ENCODE measurements at regions not wholly inside any gene's neighbourhood (a gene's known extent, or its start where the extent isn't known, plus 50 kb on each side); places are given as distances from the start of the nearest gene placed in this dataset.

- TF ChIP-seq EZH2 (IDR thresholded peaks at IDR 0.05; ENCODE audit: borderline replicate concordance, insufficient read depth, low read length, poor library complexity, severe bottlenecking) (no peak), CTCF (IDR thresholded peaks at IDR 0.05; ENCODE audit: poor library complexity, severe bottlenecking) (no peak)
These were observed 284.4 kb downstream of the FAM43A start for GRCh38 chr3:194970066-194970465.
